ENCODE measurements at regions not wholly inside any gene's neighbourhood (a gene's known extent, or its start where the extent isn't known, plus 50 kb on each side); places are given as distances from the start of the nearest gene placed in this dataset.

GRCh38 chr2:81084101-81084500, 779.5 kb upstream of the LRRTM1 start:
- CTCF ChIA-PET: no interaction called here
- intact Hi-C loops (cut with micrococcal nuclease; ENCODE audit: unreplicated experiment): no loop called here
- Histone ChIP-seq H3K4me1 (ENCODE audit: control insufficient read depth, insufficient read depth, low read length) (no peaks in the 10 kb centered on the region), H3K9me3 (ENCODE audit: control insufficient read depth, insufficient read depth, low read depth, low read length) (no peaks in the 10 kb centered on the region), H3K4me3 (ENCODE audit: low read depth in 2 of 2, low read length in 2 of 2) (no peak overlapping the region), H3K36me3 (ENCODE audit: control insufficient read depth, insufficient read depth, low read length) (no peaks in the 10 kb centered on the region), H3K27ac (ENCODE audit: low read length) (no peak overlapping the region), H3K27me3 (ENCODE audit: control insufficient read depth, insufficient read depth, low read length) (no peaks in the 10 kb centered on the region)
- TF ChIP-seq TCF7L2 (IDR thresholded peaks at IDR 0.05; ENCODE audit: low read depth, low read length) (no peak), REST (IDR thresholded peaks at IDR 0.05; ENCODE audit: insufficient read depth in 1 of 2, low read depth in 2 of 2, low read length in 1 of 2) (no peak), POLR2AphosphoS5 (IDR thresholded peaks at IDR 0.05; ENCODE audit: low read depth, low read length) (no peak), SIN3A (IDR thresholded peaks at IDR 0.05; ENCODE audit: borderline replicate concordance, insufficient read depth, low read depth, low read length) (no peak), CTCF (IDR thresholded peaks at IDR 0.05) (no peak)
- POLR2A ChIA-PET: no interaction called here
- ATAC-seq (no peak), DNase-seq (ENCODE audit: low read depth, low spot score) (no peak)
- BruUV-seq (replicated peaks): no TSS peak
- in situ Hi-C loops (cut with HindIII; ENCODE audit: low pct_unique_long_range_greater_than_20kb, low sequenced_read_pairs): no loop called here

- CTCF ChIA-PET: no interaction called here
- 0 out of 2 replicates have a peak, but pooled peaks cover 3% of the 10 kb centered on the region for H3K9me3 ChIP-seq (ENCODE audit: control insufficient read depth, insufficient read depth, low read depth, low read length)
- in situ Hi-C loops (cut with HindIII; ENCODE audit: low pct_unique_long_range_greater_than_20kb, low sequenced_read_pairs): no loop called here
Observed at GRCh38 chr2:81078631-81079030, 774.1 kb upstream of the LRRTM1 start.

More at GRCh38 chr2:81078631-81079030, 774.1 kb upstream of the LRRTM1 start:
- no peaks in the 10 kb centered on the region for H3K27me3 ChIP-seq (ENCODE audit: control insufficient read depth, insufficient read depth, low read length)
- H3K4me1 ChIP-seq (ENCODE audit: control insufficient read depth, insufficient read depth, low read length): no peaks in the 10 kb centered on the region
- intact Hi-C loops (cut with micrococcal nuclease; ENCODE audit: unreplicated experiment): no loop called here
- ATAC-seq (no peak), DNase-seq (ENCODE audit: low read depth, low spot score) (no peak)
- BruUV-seq (replicated peaks): no TSS peak
- TF ChIP-seq REST (IDR thresholded peaks at IDR 0.05; ENCODE audit: insufficient read depth in 1 of 2, low read depth in 2 of 2, low read length in 1 of 2): no peak
- no peak for TF ChIP-seq SIN3A (IDR thresholded peaks at IDR 0.05; ENCODE audit: borderline replicate concordance, insufficient read depth, low read depth, low read length)
- TF ChIP-seq CTCF (IDR thresholded peaks at IDR 0.05): no peak
- no peak for TF ChIP-seq POLR2AphosphoS5 (IDR thresholded peaks at IDR 0.05; ENCODE audit: low read depth, low read length)
- no peak for TF ChIP-seq TCF7L2 (IDR thresholded peaks at IDR 0.05; ENCODE audit: low read depth, low read length)
- no peaks in the 10 kb centered on the region for H3K36me3 ChIP-seq (ENCODE audit: control insufficient read depth, insufficient read depth, low read length)
- POLR2A ChIA-PET: no interaction called here
- no peak overlapping the region for H3K27ac ChIP-seq (ENCODE audit: low read length)
- no peak overlapping the region for H3K4me3 ChIP-seq (ENCODE audit: low read depth in 2 of 2, low read length in 2 of 2)

All from Panc1 (cell line).